ENCODE measurements at regions not wholly inside any gene's neighbourhood (a gene's known extent, or its start where the extent isn't known, plus 50 kb on each side); places are given as distances from the start of the nearest gene placed in this dataset.

DNA sequence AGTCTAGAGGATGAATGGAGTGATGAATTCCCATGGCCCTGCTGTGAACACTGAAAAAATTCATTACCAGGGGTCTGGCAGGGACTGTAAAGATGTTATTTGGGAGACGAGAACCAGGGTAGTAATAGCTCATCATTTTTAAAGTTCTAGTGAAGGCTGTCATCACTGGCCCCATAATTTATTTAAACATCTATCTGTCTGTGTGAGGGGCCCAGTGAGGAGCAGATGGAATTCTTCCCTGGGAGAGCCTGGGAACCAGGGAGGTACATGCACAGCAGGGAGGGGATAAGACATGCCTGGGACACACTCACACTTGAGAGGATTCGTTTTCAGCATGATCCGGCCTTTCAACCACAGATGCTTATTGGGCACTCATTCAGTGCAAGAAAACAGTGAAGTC is 162.0 kb downstream of the PDGFRA start:
- Mint-ChIP-seq H3K27ac (no peak overlapping the region), H3K9me3 (ENCODE audit: insufficient read depth) (peaks cover 4% of the 10 kb centered on the region), H3K27me3 (peaks cover 6% of the 10 kb centered on the region), H3K4me1 (no peaks in the 10 kb centered on the region), H3K4me3 (no peak overlapping the region)
- ATAC-seq (ENCODE audit: low read depth) (no peak), DNase-seq (no peak)
- Histone ChIP-seq H3K4me2 (replicated peaks; ENCODE audit: low read depth, low read length, poor library complexity, severe bottlenecking) (no peak overlapping the region), H2AFZ (ENCODE audit: insufficient read depth, low read depth, low read length, poor library complexity, severe bottlenecking) (no peak overlapping the region), H3K27me3 (replicated peaks in 1 of 4; ENCODE audit: control extremely low read depth in 1 of 4, control insufficient read depth in 3 of 4, insufficient read depth in 4 of 4, low read length in 3 of 4) (no peaks in the 10 kb centered on the region), H3K36me3 (replicated peaks in 1 of 2; ENCODE audit: control extremely low read depth in 1 of 2, control insufficient read depth in 1 of 2, extremely low read depth in 1 of 2, insufficient read depth in 2 of 2, low read length in 1 of 2) (no peaks in the 10 kb centered on the region), H3K4me1 (ENCODE audit: control insufficient read depth in 2 of 2, insufficient read depth in 2 of 2, low read length in 2 of 2) (no peaks in the 10 kb centered on the region), H3K79me2 (ENCODE audit: control insufficient read depth, insufficient read depth, low read length) (no peaks in the 10 kb centered on the region), H4K20me1 (ENCODE audit: control insufficient read depth, insufficient read depth, low read length, poor library complexity, severe bottlenecking) (no peaks in the 10 kb centered on the region), H3K4me3 (ENCODE audit: control extremely low read depth in 1 of 5, extremely low read depth in 1 of 5, insufficient read depth in 1 of 5, low read depth in 2 of 5, low read length in 4 of 5) (no peak overlapping the region), H3K27ac (ENCODE audit: low read length in 2 of 2) (no peak overlapping the region), H3K9ac (ENCODE audit: low read length) (no peak overlapping the region), H3K9me3 (ENCODE audit: control extremely low read depth in 1 of 3, control insufficient read depth in 2 of 3, insufficient read depth in 1 of 3, low read length in 2 of 3) (no peaks in the 10 kb centered on the region)
- intact Hi-C loops (cut with micrococcal nuclease): no loop called here
- no peak for TF ChIP-seq EZH2 (IDR thresholded peaks at IDR 0.05; ENCODE audit: borderline replicate concordance, insufficient read depth, low read depth, low read length, poor library complexity, severe bottlenecking)
- TF ChIP-seq, protein P1, sequence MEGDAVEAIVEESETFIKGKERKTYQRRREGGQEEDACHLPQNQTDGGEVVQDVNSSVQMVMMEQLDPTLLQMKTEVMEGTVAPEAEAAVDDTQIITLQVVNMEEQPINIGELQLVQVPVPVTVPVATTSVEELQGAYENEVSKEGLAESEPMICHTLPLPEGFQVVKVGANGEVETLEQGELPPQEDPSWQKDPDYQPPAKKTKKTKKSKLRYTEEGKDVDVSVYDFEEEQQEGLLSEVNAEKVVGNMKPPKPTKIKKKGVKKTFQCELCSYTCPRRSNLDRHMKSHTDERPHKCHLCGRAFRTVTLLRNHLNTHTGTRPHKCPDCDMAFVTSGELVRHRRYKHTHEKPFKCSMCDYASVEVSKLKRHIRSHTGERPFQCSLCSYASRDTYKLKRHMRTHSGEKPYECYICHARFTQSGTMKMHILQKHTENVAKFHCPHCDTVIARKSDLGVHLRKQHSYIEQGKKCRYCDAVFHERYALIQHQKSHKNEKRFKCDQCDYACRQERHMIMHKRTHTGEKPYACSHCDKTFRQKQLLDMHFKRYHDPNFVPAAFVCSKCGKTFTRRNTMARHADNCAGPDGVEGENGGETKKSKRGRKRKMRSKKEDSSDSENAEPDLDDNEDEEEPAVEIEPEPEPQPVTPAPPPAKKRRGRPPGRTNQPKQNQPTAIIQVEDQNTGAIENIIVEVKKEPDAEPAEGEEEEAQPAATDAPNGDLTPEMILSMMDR (IDR thresholded peaks at IDR 0.05): no peak
- ChIA-PET POLR2A (no interaction called here), CTCF (no interaction called here)
- WGBS (ENCODE audit: insufficient coverage): 80% methylated on average over 1 of the region's 3 CpGs

DNA sequence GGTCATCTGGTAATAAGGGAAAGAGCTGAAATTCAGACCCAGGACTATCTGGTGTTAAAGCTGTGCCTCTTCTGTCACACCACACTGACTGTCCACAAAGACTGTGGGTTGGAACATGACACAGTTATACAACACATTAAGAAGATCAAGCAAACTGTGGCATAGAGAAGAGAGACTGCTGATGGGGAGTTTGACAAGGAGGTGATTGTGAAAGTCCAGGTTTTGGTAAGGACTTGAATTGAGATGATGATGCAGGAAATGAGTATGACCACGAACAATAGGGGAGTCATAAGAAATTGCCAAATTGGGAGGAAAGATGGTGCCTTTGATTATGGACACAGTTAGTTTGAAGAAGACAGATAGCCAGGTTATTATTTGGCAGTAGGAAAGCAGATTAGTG is 163.4 kb downstream of the PDGFRA start:
- CTCF ChIA-PET: no interaction called here
- no peak overlapping the region for H3K4me3 ChIP-seq (ENCODE audit: control extremely low read depth in 1 of 5, extremely low read depth in 1 of 5, insufficient read depth in 1 of 5, low read depth in 2 of 5, low read length in 4 of 5)
- ATAC-seq (ENCODE audit: low read depth) (no peak), DNase-seq (no peak)
- no peak overlapping the region for H3K27ac Mint-ChIP-seq
- peaks cover 6% of the 10 kb centered on the region for H3K27me3 Mint-ChIP-seq
- H3K9me3 ChIP-seq (ENCODE audit: control extremely low read depth in 1 of 3, control insufficient read depth in 2 of 3, insufficient read depth in 1 of 3, low read length in 2 of 3): no peaks in the 10 kb centered on the region
- intact Hi-C loops (cut with micrococcal nuclease): no loop called here
- POLR2A ChIA-PET: no interaction called here
- H3K9ac ChIP-seq (ENCODE audit: low read length): no peak overlapping the region
- H3K27me3 ChIP-seq (replicated peaks in 1 of 4; ENCODE audit: control extremely low read depth in 1 of 4, control insufficient read depth in 3 of 4, insufficient read depth in 4 of 4, low read length in 3 of 4): no peaks in the 10 kb centered on the region
- no peaks in the 10 kb centered on the region for H4K20me1 ChIP-seq (ENCODE audit: control insufficient read depth, insufficient read depth, low read length, poor library complexity, severe bottlenecking)
- 75% methylated on average over 1 of the region's 1 CpG for WGBS (ENCODE audit: insufficient coverage)
- no peak overlapping the region for H3K4me3 Mint-ChIP-seq
- no peak for TF ChIP-seq EZH2 (IDR thresholded peaks at IDR 0.05; ENCODE audit: borderline replicate concordance, insufficient read depth, low read depth, low read length, poor library complexity, severe bottlenecking)
- TF ChIP-seq, protein P1 (IDR thresholded peaks at IDR 0.05): no peak
- no peaks in the 10 kb centered on the region for H3K36me3 ChIP-seq (replicated peaks in 1 of 2; ENCODE audit: control extremely low read depth in 1 of 2, control insufficient read depth in 1 of 2, extremely low read depth in 1 of 2, insufficient read depth in 2 of 2, low read length in 1 of 2)
- no peak overlapping the region for H2AFZ ChIP-seq (ENCODE audit: insufficient read depth, low read depth, low read length, poor library complexity, severe bottlenecking)
- H3K4me1 ChIP-seq (ENCODE audit: control insufficient read depth in 2 of 2, insufficient read depth in 2 of 2, low read length in 2 of 2): no peaks in the 10 kb centered on the region
- H3K9me3 Mint-ChIP-seq (ENCODE audit: insufficient read depth): peaks cover 4% of the 10 kb centered on the region
- H3K4me1 Mint-ChIP-seq: no peaks in the 10 kb centered on the region
- H3K27ac ChIP-seq (ENCODE audit: low read length in 2 of 2): no peak overlapping the region
- H3K4me2 ChIP-seq (replicated peaks; ENCODE audit: low read depth, low read length, poor library complexity, severe bottlenecking): no peak overlapping the region
- no peaks in the 10 kb centered on the region for H3K79me2 ChIP-seq (ENCODE audit: control insufficient read depth, insufficient read depth, low read length)

Data from B cell (primary cell).